Activated gamma-delta T cell treated with anti-CD3 and anti-CD28 coated beads, Interleukin-2, amount 50 U/mL, for 16 hours (primary cell): ENCODE measurements at regions not wholly inside any gene's neighbourhood (a gene's known extent, or its start where the extent isn't known, plus 50 kb on each side); places are given as distances from the start of the nearest gene placed in this dataset.

Source experiments
- DNase-seq: peaks from one replicate; pipeline ENCODE4 v3.0.0-alpha.2; 2020; ENCODE audit warnings: low read depth

DNA sequence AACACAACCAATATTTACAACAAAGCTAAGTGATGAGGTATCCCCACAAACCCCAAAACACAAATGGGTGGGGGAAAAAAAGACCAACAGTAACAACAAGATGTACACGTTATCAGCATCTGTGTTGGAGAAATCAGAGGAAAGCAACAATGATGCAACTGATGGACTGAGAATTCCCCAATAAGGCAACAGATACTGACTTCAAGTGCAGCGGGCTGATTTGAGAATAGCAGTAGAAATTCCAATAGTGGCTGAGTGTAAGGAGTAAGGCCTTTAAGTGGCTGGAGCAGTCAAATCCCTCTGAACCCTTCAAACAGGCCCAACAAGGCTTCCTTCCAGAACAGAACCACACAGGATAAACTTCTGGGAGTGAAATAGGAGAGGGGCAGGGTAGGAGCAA lies 97.6 kb downstream of the TM2D1 start:
- DNase-seq, result no peak

DNA sequence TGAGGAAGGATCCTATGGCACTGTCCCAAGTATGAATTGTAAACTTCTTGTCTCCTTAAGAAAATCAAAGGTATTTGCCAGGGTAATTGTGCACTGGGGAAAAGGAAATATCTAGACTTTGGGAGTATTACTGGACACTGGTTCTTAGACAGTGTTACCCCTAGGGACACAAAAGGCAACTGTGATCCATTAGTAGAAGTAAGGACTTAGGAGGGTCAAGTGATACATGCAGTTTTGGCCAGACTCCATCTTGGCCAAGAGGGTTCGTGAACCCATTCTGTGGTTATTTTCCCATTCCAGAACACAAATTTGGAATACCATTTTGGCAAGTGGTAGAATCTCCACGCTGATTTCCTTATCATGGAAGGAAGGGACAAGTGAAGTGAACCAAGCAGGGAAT lies 98.1 kb downstream of the TM2D1 start:
- no peak for DNase-seq

DNA sequence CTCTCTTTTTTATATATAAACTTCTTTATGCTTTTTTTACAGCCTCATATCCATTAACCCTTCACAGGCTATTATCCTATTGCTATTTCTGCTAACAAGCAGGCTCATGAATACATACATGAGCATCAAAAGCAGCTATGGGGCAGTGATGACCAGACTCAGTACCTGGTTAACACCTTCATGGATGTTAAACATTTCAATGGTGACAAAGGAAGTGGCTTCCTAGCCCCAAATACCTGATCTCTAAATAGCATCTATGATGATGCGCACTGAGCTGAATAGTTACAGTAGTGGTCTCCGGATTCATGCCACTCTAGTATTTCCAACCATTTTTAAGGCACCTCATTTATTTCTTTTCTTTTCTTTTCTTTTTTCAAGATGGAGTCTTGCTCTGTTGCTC lies 101.1 kb downstream of the TM2D1 start:
- DNase-seq, result no peak

DNA sequence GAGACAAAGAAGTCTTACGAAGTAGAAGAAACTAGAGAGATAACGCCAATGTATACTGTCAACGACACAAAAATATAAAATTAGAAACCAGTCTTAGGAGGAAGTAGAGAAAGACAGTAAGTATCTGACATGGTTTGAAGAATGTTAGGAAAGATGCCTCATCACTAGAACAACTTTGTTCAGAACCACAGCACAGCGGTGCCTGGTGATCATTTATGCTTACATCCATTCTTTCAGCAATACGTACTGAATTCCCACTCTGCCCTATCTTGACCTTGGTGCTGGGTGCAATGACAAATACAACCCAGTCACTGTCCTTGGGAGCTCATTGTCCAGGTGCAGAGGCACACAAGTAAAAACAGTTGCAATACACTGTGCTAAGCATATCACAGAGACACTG lies 104.4 kb downstream of the TM2D1 start:
- no peak for DNase-seq

DNA sequence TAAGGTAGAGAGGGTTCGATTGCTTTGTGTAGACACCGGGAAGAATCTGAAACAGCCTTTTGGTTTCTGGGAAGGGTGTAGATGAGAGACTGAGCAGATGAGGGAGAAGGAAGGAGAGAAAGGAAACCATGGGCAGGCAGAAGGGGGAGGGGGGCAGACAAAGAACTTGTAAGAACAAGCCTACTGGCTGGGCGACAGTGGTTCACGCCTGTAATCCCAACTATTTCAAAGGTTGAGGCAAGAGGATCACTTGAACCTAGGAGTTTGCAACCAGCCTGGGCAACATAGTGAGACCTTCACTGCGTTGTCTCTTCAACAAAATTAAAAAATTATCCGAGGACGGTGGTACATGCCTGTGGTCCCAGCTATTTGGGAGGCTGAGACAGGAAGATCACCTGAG lies 106.2 kb downstream of the TM2D1 start:
- DNase-seq, result no peak

DNA sequence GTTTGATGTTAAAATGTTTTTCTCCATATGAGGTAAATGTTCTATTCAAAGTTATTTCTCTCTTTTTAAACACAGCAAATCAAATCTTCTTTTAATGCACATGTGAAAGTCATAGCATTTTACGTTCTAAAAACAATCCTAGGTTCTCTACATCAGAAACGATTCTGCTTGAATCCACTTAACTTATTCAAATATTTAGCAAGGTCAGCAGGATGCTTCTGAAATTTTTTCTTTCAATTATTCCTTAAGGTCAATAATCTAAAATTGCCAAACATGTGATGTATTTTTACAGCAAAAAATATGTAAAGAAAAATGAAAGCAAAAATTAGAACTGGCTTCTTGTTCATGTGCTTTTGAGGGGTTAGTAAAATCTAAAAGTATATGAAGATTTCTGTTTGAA lies 106.7 kb downstream of the TM2D1 start:
- no peak for DNase-seq

DNA sequence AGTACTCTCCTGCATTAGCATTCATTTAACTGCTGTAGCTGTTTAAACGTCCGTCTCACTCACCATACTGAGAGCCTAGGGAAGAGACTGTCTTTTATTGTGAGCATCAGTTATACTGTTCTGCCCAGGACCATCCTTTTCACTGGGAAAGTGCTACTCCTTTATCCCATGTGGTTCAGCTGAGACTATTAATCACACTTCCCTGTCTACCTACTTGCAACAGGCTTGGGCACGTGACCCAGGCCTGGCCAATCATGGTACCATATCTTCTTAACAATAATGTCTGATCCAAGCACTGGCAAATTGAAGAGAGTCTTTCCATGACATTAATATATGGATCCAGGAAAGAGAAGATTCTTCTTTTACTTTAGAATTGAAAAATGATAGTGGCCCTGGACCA lies 108.1 kb downstream of the TM2D1 start:
- DNase-seq, result no peak

DNA sequence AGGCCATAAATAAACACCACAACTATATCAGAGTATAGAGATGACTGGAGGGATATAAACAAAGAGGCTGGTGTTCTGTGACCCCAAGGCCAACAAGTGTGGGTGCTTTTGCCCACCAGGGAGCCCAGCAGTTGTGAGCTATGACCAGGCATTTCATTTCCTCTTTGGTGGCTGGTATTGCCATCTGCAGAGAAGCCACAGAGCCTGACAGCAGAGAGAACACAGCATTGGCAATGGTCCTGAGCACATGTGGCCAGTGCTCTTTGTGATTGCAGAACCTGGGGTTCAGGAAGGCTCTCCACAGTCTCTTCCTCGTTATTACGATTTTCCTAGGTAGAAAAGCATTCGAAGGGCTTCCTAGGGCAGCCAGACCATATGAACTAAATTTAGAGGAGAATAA lies 112.3 kb downstream of the TM2D1 start:
- DNase-seq, result no peak

DNA sequence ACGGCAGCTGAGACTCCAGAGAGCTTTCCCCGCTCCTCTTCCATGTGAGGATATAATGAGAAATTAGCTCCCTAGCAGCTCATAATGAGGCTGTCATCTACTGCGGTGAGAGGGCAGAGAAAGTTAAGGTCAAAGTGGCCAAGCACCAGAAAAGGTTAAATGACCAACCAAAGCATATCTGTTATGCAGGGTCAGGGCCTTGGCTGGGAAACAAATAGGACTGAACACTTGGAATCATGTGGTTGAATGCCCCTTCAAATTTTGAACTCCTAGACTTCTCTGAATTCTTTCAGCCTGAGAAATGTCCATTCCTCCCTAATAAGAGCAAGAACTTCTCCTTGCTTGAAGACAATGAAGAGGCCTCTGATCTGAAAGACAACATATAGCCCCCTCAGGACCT lies 115.9 kb downstream of the TM2D1 start:
- DNase-seq, result no peak

DNA sequence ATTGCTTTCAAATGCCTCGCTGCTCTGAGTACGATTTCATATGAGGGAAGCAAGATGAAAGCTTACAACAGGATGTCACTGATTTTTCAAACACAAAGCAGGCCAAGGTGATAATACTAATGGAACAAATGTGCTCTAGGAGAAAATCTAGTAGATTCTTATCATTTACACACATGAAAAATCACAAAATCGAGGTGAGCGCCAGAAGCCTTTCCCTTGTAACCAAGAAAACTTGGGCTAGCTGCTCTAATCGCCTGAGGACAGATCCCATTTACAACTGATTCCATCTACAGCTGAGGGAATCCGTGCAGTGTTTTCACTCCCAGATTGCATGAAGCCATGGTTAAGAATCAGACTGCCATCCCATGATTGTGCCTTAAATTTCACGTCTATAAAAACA lies 117.5 kb downstream of the TM2D1 start:
- DNase-seq, result no peak

DNA sequence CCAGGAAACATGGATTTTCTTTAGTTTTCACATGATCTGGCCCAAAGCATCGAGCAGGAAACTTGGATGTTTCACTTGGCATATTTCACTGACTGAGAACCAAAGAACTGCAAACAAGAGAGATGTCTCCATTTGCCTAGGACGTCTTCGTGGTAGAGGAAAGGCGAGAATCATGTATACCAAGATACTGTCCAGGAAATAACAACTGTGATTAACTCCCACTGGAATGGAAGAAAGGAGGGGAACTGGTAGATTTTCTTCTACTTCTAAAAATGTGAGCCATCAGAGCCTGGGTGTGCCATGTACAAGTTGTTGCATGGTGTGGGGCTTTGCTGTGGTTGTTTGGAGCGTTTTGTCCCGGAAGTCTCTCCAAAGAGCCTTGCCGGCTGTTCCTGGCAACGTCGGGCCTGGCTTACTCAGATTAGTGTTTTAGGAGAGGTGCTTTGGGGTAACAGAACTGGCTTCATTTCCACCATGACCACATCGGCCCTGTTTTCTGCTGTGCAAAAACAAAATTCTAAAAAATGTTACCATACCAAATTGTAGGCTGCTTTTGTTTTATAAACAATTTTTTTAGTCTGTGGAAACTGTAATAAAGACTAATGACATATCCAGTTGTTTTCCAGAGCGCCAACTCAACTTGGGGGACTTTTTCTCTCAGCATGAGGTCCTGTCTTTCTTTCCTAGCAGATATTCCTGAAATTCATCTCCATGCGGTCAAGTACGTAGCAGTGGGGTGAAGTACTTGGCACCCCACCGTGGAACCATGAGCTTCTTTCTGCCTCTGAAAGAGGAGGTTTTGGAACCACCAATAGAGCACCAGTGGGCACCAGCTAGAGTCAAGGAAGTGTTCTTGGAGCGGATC lies 118.3 kb downstream of the TM2D1 start:
- DNase-seq, result no peak

DNA sequence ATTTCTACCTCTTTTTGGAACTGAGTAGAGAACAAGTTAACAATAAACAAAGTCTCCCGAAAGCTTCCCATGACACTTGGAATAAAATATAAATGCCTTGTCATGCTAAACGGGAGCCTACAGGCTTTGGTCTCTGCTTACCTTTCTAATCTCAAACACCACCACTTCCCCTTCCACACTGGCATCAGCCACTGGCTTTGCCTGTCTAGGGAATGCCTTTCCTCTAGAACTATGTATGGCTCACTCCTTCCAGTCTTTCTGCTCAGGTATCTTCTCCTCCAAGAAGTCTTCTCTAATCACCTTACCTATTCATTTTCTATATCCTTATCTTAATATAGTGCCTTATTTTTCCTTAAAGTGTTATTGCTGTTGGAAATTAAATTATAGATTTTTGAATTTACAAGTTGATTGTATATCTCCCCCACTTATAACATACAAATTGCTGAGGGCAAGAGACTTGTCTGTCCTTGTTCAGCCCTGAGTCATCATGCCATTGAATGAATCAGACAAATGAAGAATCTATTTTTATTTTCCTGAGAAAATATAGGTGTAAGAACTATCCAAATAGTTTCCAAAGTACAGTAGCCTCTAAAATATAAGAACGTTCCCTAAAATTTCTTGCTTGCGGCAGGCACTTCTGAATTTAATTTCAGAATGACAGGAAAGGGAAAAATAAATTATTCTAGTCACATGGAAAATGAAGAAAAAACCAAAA lies 119.2 kb downstream of the TM2D1 start:
- no peak for DNase-seq

DNA sequence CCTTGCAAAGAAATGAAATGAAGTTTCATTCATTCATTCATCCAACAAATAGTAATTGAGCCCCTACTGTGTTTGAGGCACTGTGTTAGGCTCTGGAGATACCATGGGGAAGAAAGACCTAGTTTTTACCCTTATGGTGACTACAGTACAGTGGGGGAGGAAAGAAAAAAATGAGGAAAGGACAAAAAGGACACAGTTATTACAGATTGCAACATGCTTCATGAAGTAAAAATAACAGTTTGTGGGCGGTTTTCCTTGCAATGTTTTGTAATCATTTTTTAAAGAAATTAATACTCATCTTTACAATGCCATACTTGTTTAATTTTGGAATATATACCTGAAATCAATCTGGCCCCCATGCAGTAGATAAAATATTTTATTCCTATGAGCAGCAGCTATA lies 120.3 kb downstream of the TM2D1 start:
- no peak for DNase-seq

DNA sequence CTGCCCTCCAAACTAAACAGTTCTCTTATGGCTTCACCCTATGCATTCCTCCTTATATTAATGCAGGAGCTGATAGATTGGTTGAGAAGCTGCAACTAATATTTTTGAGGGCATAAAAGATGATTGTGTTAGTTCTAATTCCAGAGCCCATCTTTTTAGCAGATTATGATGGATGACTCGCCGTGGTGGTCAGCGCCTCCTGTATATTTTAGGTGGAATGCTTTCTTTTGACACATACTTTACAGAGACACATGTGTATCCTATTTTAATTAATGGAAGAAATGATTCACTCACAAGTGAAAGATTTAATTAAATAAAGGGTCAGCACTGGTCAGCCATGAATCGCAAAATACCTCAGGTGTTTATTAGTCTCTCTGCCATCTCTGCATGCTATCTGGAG lies 120.7 kb downstream of the TM2D1 start:
- DNase-seq, result no peak

DNA sequence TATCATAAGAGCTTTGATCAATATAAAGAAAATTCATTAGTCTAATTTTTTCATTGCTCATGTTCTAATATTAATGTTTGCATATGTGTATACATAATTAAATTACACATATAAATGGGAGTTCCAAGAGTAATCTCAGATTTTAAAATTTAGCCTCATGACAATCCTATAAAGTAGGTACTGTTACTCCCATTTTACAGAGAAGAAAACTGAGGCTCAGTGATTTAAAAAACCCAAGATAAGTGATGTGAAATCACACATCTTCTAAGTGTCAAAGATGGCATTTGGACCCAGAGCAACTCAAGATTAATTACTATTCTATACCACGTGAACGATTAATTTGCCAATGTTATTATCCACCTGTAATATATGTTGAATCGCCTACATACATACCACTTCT lies 122.3 kb downstream of the TM2D1 start:
- no peak for DNase-seq

DNA sequence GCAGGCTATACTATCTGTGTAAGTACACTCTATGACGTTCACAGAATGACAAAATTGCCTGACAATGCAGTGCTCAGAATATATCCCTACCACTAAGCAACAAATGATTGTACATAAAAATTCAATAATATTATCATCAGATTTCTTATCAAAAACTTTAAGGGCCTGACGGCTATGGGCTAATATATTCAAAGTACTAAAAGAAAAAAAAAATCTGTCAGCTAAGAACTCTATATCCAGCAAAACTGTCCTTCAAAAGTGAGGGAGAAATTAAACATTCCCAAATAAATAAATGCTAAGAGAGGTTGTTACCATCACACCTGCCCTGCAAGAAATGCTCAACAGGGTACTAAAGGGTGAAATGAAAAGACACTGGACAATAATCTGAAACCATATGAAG lies 127.3 kb downstream of the TM2D1 start:
- no peak for DNase-seq

DNA sequence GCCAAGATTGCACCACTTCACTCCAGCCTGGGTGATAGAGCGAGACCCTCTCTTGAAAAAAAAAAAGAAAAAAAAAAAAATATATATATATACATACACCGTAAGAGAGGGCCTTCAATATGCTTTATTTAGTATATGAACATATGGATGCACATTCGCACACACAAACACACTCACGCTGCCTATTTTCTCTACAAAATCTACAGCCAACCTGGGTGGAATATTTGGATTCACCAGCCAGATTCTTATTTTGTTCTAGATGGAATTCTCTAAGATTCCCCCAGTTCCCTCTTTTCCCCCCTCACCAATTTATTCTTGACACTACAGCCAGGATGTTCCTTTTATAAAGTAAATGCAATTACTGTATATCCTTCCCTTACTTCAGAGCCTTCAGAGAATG lies 131.6 kb downstream of the TM2D1 start:
- no peak for DNase-seq

DNA sequence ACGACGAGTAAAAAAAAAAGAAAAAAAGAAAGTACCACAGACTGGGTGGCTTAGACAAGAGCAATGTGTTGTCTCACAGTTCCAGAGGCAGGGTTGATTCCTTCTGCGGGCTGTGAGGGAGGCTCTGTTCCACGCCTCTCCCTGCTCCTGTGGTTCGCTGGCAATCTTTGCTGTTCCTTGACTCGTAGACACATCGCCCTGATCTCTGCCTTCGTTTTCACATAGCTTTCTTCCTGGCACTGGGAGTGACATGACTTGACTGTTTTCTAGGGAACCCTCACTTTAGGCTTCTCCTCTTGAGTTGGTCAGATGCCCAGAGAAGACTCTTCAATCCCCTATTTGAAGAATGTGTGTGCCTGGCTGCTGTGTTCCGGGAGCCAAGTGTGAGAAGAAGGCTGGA lies 133.6 kb downstream of the TM2D1 start:
- DNase-seq, result no peak

DNA sequence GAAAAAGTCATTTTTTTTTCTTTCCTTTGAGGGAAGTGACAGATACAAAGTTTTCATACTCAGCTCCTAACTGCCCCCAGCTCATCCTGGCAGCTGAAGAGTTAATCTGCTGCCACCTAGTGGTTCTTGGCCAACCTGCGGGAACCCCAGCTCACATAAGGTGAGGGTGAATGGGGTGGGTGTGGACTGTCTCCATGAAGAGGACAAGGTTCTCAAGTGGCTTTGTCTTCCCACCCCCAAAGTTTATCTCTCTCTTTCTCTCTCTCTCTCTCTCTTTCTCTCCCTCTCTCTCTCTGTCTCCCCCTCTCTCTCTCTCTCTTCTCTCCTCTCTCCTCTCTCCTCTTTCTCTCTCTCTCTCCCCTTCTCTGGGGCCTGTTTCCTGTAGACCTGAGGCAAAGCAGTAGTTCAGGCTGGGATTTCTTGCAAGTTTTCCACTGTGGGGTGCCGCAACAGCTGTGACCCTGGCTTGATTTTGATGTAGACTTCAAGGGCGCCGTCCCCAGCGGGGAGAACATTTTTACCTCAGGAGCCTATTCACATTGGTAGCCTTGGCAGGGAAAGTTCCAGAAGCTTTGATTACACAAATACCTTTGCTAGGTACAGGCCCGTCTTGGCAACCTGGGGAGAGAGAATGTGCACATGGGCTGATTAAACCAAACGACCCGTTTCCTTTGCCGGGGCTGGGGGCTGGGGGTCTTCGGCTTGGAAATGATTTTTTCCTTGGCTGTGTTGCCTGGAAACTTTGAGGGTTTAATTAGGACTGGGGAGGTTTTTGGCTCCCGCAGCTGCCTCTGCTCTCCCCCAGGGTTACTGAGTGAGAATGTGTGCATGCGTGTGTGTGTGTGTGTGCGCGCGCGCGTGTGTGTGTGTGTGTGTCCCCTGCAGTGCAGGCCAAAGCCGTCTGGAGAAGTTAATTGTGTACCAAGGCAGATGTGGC lies 135.9 kb downstream of the TM2D1 start:
- DNase-seq, result peak; percentile 14

DNA sequence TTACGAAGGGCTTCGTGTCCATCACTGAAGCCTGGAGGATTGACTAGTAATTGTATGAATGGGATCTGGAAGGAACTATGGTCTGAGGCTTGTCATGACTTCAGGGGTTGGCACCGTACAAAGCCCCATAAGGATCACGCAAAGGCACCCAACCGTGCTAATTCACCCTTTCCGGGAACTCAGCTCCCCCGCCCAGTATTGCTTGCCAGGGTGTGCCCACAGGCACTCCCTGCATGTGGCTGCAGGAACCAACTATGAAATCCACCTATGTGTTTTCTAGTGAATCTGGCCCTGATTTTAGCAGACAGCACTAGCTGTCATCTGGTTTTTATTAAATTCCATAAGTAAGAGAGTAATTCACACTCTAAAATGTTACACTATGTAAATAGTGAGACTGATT lies 139.2 kb downstream of the TM2D1 start:
- no peak for DNase-seq

DNA sequence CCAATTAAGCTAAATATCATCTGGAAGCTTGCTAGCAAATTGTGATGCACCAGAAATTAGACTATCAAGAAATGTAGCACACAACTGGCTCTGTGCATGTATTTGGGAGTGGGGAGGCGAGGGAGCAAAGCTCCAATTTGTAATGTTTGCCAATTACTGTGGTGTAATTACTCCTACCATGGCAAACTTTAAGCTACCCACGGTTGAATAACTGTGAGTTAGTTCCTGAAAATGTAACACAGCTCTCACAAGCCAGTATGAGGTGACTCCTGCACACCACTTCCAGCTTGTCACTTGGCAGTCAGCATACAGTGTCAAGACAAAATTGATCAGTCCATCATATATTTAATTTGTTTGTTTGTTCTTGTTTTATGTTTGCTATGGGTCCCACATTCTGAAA lies 141.2 kb downstream of the TM2D1 start:
- DNase-seq, result no peak

DNA sequence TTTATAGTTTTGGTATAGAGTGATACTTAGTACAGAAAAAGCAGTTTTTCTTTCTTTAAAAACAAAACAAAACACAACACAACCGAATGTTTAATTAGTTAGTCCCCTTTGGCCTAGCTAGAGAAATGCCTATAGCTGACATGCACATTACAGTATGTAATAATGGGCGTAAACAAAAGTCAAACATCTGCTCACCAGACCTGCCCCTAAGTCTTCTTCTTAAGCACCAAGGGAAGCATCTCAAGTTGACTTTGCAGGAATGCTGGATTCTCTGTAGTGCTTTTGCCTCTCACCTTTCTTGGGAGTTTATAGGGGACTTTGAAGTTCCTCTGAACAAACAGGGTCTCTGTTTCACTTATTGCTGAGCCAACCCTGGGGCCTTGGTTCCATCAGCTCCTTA lies 143.7 kb downstream of the TM2D1 start:
- no peak for DNase-seq

DNA sequence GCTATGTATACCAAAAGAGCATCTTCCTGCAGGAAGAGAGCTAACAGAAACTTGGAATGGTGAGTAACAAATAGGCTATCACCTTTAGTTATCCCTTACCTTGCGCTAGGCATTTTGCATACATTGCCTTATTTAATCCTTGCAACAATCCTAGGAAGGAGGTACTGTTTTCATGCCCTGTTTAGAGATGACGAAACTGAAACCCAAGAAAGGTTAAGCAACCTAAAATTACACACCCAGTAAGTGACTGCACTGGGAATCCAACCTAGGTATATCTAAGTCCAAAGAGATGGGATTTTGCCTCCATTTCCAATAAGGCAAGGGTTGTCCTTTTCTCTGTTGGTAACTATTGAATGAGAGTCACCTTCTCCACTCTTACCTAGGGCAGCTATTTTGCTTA lies 144.5 kb downstream of the TM2D1 start:
- DNase-seq, result no peak
